Esophagus muscularis mucosa (tissue), 4 donors: ENCODE measurements at regions not wholly inside any gene's neighbourhood (a gene's known extent, or its start where the extent isn't known, plus 50 kb on each side); places are given as distances from the start of the nearest gene placed in this dataset.

Source experiments
- DNase-seq: peaks from one replicate; pipeline ENCODE4 v3.0.0-alpha.2; 2017; ENCODE audit errors: extremely low spot score
- H3K27ac ChIP-seq, 4 donors: fragments of 200-600 bp; sonication (generic); replicated peaks in 1 of 4; 1 replicate in 3 of 4; 2 replicates in 1 of 4; pipeline ENCODE4 v1.5.1; 2016 to 2019; ENCODE audit warnings: mild to moderate bottlenecking in 1 of 4
- H3K27me3 ChIP-seq, 4 donors: fragments of 200-600 bp; sonication (generic); one replicate each; pipeline versions ENCODE4 v1.5.1 to v1.6.0; 2016 to 2019
- H3K36me3 ChIP-seq, 4 donors: fragments of 200-600 bp; sonication (generic); one replicate each; pipeline ENCODE4 v1.5.1; 2016 to 2019
- H3K4me1 ChIP-seq, 4 donors: fragments of 200-600 bp; sonication (generic); one replicate each; pipeline ENCODE4 v1.5.1; 2016 to 2019
- H3K4me3 ChIP-seq, 4 donors: fragments of 200-600 bp; sonication (generic); 1 replicate in 2 of 4; 2 replicates in 2 of 4; pipeline ENCODE4 v1.5.1; 2016 to 2019; ENCODE audit warnings: mild to moderate bottlenecking in 4 of 4, moderate library complexity in 1 of 4
- H3K9me3 ChIP-seq, 4 donors: fragments of 200-600 bp; sonication (generic); 1 replicate in 3 of 4; 2 replicates in 1 of 4; pipeline ENCODE4 v1.5.1; 2016 to 2019
- CTCF ChIP-seq, 3 experiments: fragments of 200-600 bp in 2 of 3; fragments of 450-650 bp in 1 of 3; sonication (generic) in 2 of 3; IDR thresholded peaks; one replicate each; pipeline ENCODE4 v1.5.1; 2017 to 2019; ENCODE audit warnings: antibody characterized with exemption in 3 of 3, mild to moderate bottlenecking in 2 of 3, moderate library complexity in 1 of 3
- EP300 ChIP-seq: sonication (generic); formaldehyde crosslinking; IDR thresholded peaks from one replicate; pipeline ENCODE4 v1.6.1; 2017; ENCODE audit warnings: antibody characterized with exemption
- POLR2A ChIP-seq: fragments of 450-650 bp; IDR thresholded peaks from one replicate; pipeline ENCODE4 v1.6.1; 2017; ENCODE audit warnings: antibody characterized with exemption, moderate library complexity, mild to moderate bottlenecking, low read depth
- POLR2AphosphoS5 ChIP-seq, 2 donors: sonication (generic); formaldehyde crosslinking; IDR thresholded peaks; one replicate each; pipeline ENCODE4 v1.6.1; 2017; ENCODE audit warnings: antibody characterized with exemption in 2 of 2
- WGBS: methylation state at CpG from one replicate; pipeline ENCODE4 v1.1.5; 2018; 5-methylcytosine and 5-hydroxymethylcytosine counted together
- intact Hi-C: fragments of 100-400 bp; cut with DNase I; formaldehyde crosslinking; loops from one replicate; pipeline ENCODE4 v1.15.1; 2023

GRCh38 chr2:146987996-146988395, 856.8 kb upstream of the ACVR2A start:
- no peaks in the 10 kb centered on the region for H3K36me3 ChIP-seq
- peaks cover 0 to 52% (median 39%) of the 10 kb centered on the region in 4 donors for H3K4me1 ChIP-seq
- TF ChIP-seq CTCF (IDR thresholded peaks at IDR 0.05) (no peak), EP300 (no peak), POLR2AphosphoS5 (IDR thresholded peaks at IDR 0.05) (no peak), POLR2A (no peak)
- no peak overlapping the region for H3K4me3 ChIP-seq
- intact Hi-C loops: no loop called here
- no peak overlapping the region for H3K27ac ChIP-seq
- no peak for DNase-seq
- 97% methylated on average over 2 of the region's 2 CpGs for WGBS
- H3K27me3 ChIP-seq: no peaks in the 10 kb centered on the region
- no peaks in the 10 kb centered on the region for H3K9me3 ChIP-seq

GRCh38 chr2:146986161-146986560, 858.7 kb upstream of the ACVR2A start:
- no peak for TF ChIP-seq CTCF (IDR thresholded peaks at IDR 0.05)
- no peak for TF ChIP-seq POLR2A
- no peak for TF ChIP-seq EP300
- no peak for TF ChIP-seq POLR2AphosphoS5 (IDR thresholded peaks at IDR 0.05)
- Histone ChIP-seq H3K27me3 (no peaks in the 10 kb centered on the region), H3K4me1 (peaks cover 0 to 67% (median 49%) of the 10 kb centered on the region in 4 donors), H3K4me3 (no peak overlapping the region), H3K36me3 (no peaks in the 10 kb centered on the region), H3K27ac (peak overlapping the region; percentile 27 to 66 (median 50)), H3K9me3 (no peaks in the 10 kb centered on the region)
- WGBS: 41% methylated on average over 4 of the region's 4 CpGs
- intact Hi-C loops: no loop called here
- DNase-seq: no peak

- DNase-seq: no peak
- Histone ChIP-seq H3K36me3 (no peaks in the 10 kb centered on the region), H3K9me3 (no peaks in the 10 kb centered on the region), H3K4me1 (peaks cover 0 to 65% (median 48%) of the 10 kb centered on the region in 4 donors), H3K27ac (peak overlapping the region; percentile 27 to 66 (median 50)), H3K27me3 (no peaks in the 10 kb centered on the region), H3K4me3 (no peak overlapping the region)
- intact Hi-C loops: no loop called here
- TF ChIP-seq EP300 (no peak), POLR2A (no peak), CTCF (IDR thresholded peaks at IDR 0.05) (no peak), POLR2AphosphoS5 (IDR thresholded peaks at IDR 0.05) (no peak)
- 64% methylated on average over 2 of the region's 2 CpGs for WGBS
These were observed 859.1 kb upstream of the ACVR2A start for GRCh38 chr2:146985753-146986152.

GRCh38 chr2:146984014-146984413, 860.8 kb upstream of the ACVR2A start:
- no peak overlapping the region for H3K4me3 ChIP-seq
- peak overlapping the region; percentile 62 to 80 (median 62) for H3K27ac ChIP-seq
- peaks cover 0 to 53% (median 45%) of the 10 kb centered on the region in 4 donors for H3K4me1 ChIP-seq
- TF ChIP-seq EP300 (no peak), POLR2AphosphoS5 (IDR thresholded peaks at IDR 0.05) (no peak), POLR2A (no peak), CTCF (IDR thresholded peaks at IDR 0.05) (no peak)
- 89% methylated on average over 4 of the region's 4 CpGs for WGBS
- H3K9me3 ChIP-seq: no peaks in the 10 kb centered on the region
- no peaks in the 10 kb centered on the region for H3K27me3 ChIP-seq
- intact Hi-C loops: no loop called here
- H3K36me3 ChIP-seq: no peaks in the 10 kb centered on the region
- no peak for DNase-seq

GRCh38 chr2:146982393-146982846, 862.4 kb upstream of the ACVR2A start:
- intact Hi-C loops: no loop called here
- H3K4me3 ChIP-seq: no peak overlapping the region
- no peak for DNase-seq
- H3K27me3 ChIP-seq: no peaks in the 10 kb centered on the region
- TF ChIP-seq POLR2AphosphoS5 (IDR thresholded peaks at IDR 0.05) (peak; percentile 53 to 87), EP300 (peak; percentile 18), CTCF (IDR thresholded peaks at IDR 0.05) (no peak), POLR2A (no peak)
- 58% methylated on average over 2 of the region's 2 CpGs for WGBS
- H3K9me3 ChIP-seq: no peaks in the 10 kb centered on the region
- peaks cover 0 to 53% (median 45%) of the 10 kb centered on the region in 4 donors for H3K4me1 ChIP-seq
- H3K27ac ChIP-seq: peak overlapping the region; percentile 62 to 80 (median 64)
- H3K36me3 ChIP-seq: no peaks in the 10 kb centered on the region
